ENCODE measurements at regions not wholly inside any gene's neighbourhood (a gene's known extent, or its start where the extent isn't known, plus 50 kb on each side); places are given as distances from the start of the nearest gene placed in this dataset.

DNA sequence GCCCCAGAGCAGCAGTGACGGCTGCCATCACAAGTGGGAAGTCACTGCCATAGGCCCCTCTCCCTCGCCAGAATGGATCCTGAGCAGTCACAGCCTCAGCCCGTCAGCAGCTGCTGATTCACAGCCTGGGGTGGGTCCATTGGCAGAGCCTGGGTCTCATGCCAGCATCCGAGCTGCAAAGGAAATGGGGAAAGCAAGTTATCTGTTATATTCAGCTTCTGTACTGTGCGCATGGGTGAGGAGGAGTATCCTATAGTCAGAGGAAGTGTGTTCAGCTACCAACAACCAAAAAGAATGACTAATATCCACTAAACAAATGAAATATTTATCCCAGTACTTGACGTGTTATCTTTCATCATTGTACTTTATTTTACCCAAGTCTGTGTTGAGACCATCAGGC is 119.7 kb downstream of the RCN1 start:
- Histone ChIP-seq H2AFZ (replicated peaks; ENCODE audit: low read length, poor library complexity) (peak overlapping the region; percentile 55), H3K4me1 (ENCODE audit: control insufficient read depth, insufficient read depth, low read length) (no peaks in the 10 kb centered on the region), H3K23ac (ENCODE audit: low read depth, low read length) (no peak overlapping the region), H3K9me3 (ENCODE audit: control insufficient read depth, insufficient read depth, low read length) (no peaks in the 10 kb centered on the region), H4K20me1 (ENCODE audit: insufficient read depth, low read length) (no peaks in the 10 kb centered on the region), H3K27me3 (ENCODE audit: control insufficient read depth, insufficient read depth, low read length) (no peaks in the 10 kb centered on the region), H3K79me1 (ENCODE audit: low read depth in 1 of 2, low read length in 2 of 2) (no peaks in the 10 kb centered on the region), H3K9me1 (ENCODE audit: insufficient read depth, low read length) (no peaks in the 10 kb centered on the region), H3K18ac (ENCODE audit: low read depth, low read length) (no peak overlapping the region), H3K36me3 (ENCODE audit: control insufficient read depth, insufficient read depth, low read length) (no peaks in the 10 kb centered on the region), H2BK15ac (ENCODE audit: low read depth, low read length) (no peak overlapping the region), H2AK9ac (replicated peaks; ENCODE audit: low read depth, low read length, poor library complexity) (no peak overlapping the region), H4K91ac (ENCODE audit: insufficient read depth, low read depth, low read length) (no peak overlapping the region), H4K5ac (ENCODE audit: low read depth, low read length) (no peak overlapping the region), H4K8ac (ENCODE audit: low read depth in 2 of 2, low read length in 2 of 2) (no peak overlapping the region), H3K14ac (replicated peaks; ENCODE audit: low read depth, low read length) (no peak overlapping the region), H3K27ac (ENCODE audit: insufficient read depth, low read length) (no peak overlapping the region), H2BK20ac (ENCODE audit: low read depth, low read length) (no peak overlapping the region), H2BK5ac (ENCODE audit: low read depth, low read length, poor library complexity, severe bottlenecking) (no peak overlapping the region), H3K9ac (ENCODE audit: low read depth, low read length) (no peak overlapping the region), H3K4ac (ENCODE audit: low read depth, low read length) (no peak overlapping the region), H3K4me3 (ENCODE audit: insufficient read depth, low read depth, low read length) (no peak overlapping the region), H3K4me2 (ENCODE audit: low read depth, low read length) (no peak overlapping the region), H2BK120ac (ENCODE audit: low read depth, low read length) (no peak overlapping the region), H2AK5ac (ENCODE audit: low read depth, low read length) (no peak overlapping the region), H3K56ac (ENCODE audit: extremely low read depth, insufficient read depth, low read length) (no peak overlapping the region)
- ATAC-seq (ENCODE audit: low read depth) (peak; percentile 21; the same call in 1 of the 2 replicates), DNase-seq (peak; percentile 33)
- CTCF ChIA-PET = interaction anchor here (0.8 to 1.4 kb wide), 2 partner anchors 9 to 21 kb away, joined by 3 to 4 read pairs; no protein-coding TSS in a partner anchor
- intact Hi-C loops (cut with micrococcal nuclease) = no loop called here
- POLR2A ChIA-PET (ENCODE audit: unreplicated experiment) = no interaction called here
- no peak for TF ChIP-seq CHD1 (IDR thresholded peaks at IDR 0.05; ENCODE audit: low read depth, low read length)
- no peak for TF ChIP-seq MAZ (IDR thresholded peaks at IDR 0.05; ENCODE audit: borderline replicate concordance, low read depth, low read length)
- TF ChIP-seq MXI1 (IDR thresholded peaks at IDR 0.05; ENCODE audit: borderline replicate concordance, low read depth, low read length) = no peak
- TF ChIP-seq BHLHE40 (IDR thresholded peaks at IDR 0.05; ENCODE audit: low read depth, low read length) = no peak
- no peak for TF ChIP-seq RAD21 (IDR thresholded peaks at IDR 0.05; ENCODE audit: low read length)
- TF ChIP-seq CEBPB (IDR thresholded peaks at IDR 0.05; ENCODE audit: low read depth, low read length) = no peak
- TF ChIP-seq, protein P1, sequence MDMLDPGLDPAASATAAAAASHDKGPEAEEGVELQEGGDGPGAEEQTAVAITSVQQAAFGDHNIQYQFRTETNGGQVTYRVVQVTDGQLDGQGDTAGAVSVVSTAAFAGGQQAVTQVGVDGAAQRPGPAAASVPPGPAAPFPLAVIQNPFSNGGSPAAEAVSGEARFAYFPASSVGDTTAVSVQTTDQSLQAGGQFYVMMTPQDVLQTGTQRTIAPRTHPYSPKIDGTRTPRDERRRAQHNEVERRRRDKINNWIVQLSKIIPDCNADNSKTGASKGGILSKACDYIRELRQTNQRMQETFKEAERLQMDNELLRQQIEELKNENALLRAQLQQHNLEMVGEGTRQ (IDR thresholded peaks at IDR 0.05; ENCODE audit: low read depth, low read length) = no peak
- TF ChIP-seq, protein P2, sequence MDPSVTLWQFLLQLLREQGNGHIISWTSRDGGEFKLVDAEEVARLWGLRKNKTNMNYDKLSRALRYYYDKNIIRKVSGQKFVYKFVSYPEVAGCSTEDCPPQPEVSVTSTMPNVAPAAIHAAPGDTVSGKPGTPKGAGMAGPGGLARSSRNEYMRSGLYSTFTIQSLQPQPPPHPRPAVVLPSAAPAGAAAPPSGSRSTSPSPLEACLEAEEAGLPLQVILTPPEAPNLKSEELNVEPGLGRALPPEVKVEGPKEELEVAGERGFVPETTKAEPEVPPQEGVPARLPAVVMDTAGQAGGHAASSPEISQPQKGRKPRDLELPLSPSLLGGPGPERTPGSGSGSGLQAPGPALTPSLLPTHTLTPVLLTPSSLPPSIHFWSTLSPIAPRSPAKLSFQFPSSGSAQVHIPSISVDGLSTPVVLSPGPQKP (IDR thresholded peaks at IDR 0.05; ENCODE audit: borderline replicate concordance, low read depth, low read length) = no peak
- TF ChIP-seq POLR2A (IDR thresholded peaks at IDR 0.05; ENCODE audit: low read depth, low read length) = no peak
- TF ChIP-seq NFE2L2 (IDR thresholded peaks at IDR 0.05; ENCODE audit: low read depth, low read length) = no peak
- TF ChIP-seq, protein P3, sequence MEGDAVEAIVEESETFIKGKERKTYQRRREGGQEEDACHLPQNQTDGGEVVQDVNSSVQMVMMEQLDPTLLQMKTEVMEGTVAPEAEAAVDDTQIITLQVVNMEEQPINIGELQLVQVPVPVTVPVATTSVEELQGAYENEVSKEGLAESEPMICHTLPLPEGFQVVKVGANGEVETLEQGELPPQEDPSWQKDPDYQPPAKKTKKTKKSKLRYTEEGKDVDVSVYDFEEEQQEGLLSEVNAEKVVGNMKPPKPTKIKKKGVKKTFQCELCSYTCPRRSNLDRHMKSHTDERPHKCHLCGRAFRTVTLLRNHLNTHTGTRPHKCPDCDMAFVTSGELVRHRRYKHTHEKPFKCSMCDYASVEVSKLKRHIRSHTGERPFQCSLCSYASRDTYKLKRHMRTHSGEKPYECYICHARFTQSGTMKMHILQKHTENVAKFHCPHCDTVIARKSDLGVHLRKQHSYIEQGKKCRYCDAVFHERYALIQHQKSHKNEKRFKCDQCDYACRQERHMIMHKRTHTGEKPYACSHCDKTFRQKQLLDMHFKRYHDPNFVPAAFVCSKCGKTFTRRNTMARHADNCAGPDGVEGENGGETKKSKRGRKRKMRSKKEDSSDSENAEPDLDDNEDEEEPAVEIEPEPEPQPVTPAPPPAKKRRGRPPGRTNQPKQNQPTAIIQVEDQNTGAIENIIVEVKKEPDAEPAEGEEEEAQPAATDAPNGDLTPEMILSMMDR (conservative IDR thresholded peaks at IDR 0.05; ENCODE audit: low read depth, low read length) = no peak
- TF ChIP-seq RCOR1 (IDR thresholded peaks at IDR 0.05; ENCODE audit: insufficient replicate concordance, low read length) = no peak
- BruUV-seq (replicated peaks) = no TSS peak
- in situ Hi-C loops (cut with MboI; ENCODE audit: low sequenced_read_pairs) = no loop called here
- dilution Hi-C loops (cut with HindIII; ENCODE audit: low sequenced_read_pairs, unreplicated experiment) = no loop called here
- no CpG with 5 or more reads among the region's 6 CpGs for WGBS, 2 experiments (ENCODE audit: extremely low coverage in 2 of 2, insufficient read length in 1 of 2)

All from IMR-90 (cell line).